ENCODE measurements at regions not wholly inside any gene's neighbourhood (a gene's known extent, or its start where the extent isn't known, plus 50 kb on each side); places are given as distances from the start of the nearest gene placed in this dataset.

GRCh38 chr6:153862139-153862538 lies 176.9 kb upstream of the OPRM1 start:
- no peak overlapping the region for H3K4me3 ChIP-seq (ENCODE audit: extremely low read depth in 1 of 4, insufficient read depth in 2 of 4, low read depth in 3 of 4, low read length in 4 of 4)
- DNase-seq (ENCODE audit: low read depth in 1 of 2, low spot score in 2 of 2) = no peak
- H3K9me3 ChIP-seq (ENCODE audit: insufficient read depth in 2 of 2, low read depth in 1 of 2, low read length in 1 of 2) = peaks cover 3 to 6% of the 10 kb centered on the region in 2 experiments; a peak in 3 of 4 replicates
- H3K18ac ChIP-seq (ENCODE audit: extremely low read depth, low read length) = no peak overlapping the region
- no peaks in the 10 kb centered on the region for H4K20me1 ChIP-seq (replicated peaks in 1 of 2; ENCODE audit: control insufficient read depth in 1 of 2, insufficient read depth in 2 of 2, low read length in 2 of 2)
- H3K23me2 ChIP-seq (ENCODE audit: low read depth, low read length) = no peaks in the 10 kb centered on the region; the same call in 1 of the 2 replicates
- POLR2A ChIA-PET (ENCODE audit: partially characterized antibody) = no interaction called here
- no peak overlapping the region for H2BK20ac ChIP-seq (ENCODE audit: low read length)
- H2BK12ac ChIP-seq (ENCODE audit: low read depth, low read length) = no peak overlapping the region
- no peak for FAIRE-seq
- H4K91ac ChIP-seq (replicated peaks; ENCODE audit: insufficient read length, low read length) = no peak overlapping the region
- no peak overlapping the region for H3K9ac ChIP-seq (replicated peaks in 1 of 4; ENCODE audit: extremely low read depth in 1 of 4, low read depth in 3 of 4, low read length in 3 of 4)
- no peak overlapping the region for H3K27ac ChIP-seq (ENCODE audit: low read depth, low read length)
- H2AK5ac ChIP-seq (ENCODE audit: low read depth, low read length) = no peak overlapping the region
- H2AFZ ChIP-seq (ENCODE audit: low read length) = no peak overlapping the region
- H3K79me1 ChIP-seq (ENCODE audit: low read depth, low read length) = no peaks in the 10 kb centered on the region
- H3K79me2 ChIP-seq (ENCODE audit: control insufficient read depth in 1 of 2, insufficient read depth in 2 of 2, low read length in 2 of 2) = no peaks in the 10 kb centered on the region
- H3K27me3 ChIP-seq (replicated peaks in 1 of 4; ENCODE audit: control insufficient read depth in 3 of 4, extremely low read depth in 1 of 4, insufficient read depth in 3 of 4, low read length in 3 of 4) = no peaks in the 10 kb centered on the region
- H4K8ac ChIP-seq (ENCODE audit: extremely low read depth, insufficient read depth, low read length) = no peak overlapping the region
- no peak overlapping the region for H2BK5ac ChIP-seq (ENCODE audit: low read depth, low read length)
- H3K4ac ChIP-seq (replicated peaks; ENCODE audit: insufficient read length, low read depth, low read length) = no peak overlapping the region
- H3K36me3 ChIP-seq (ENCODE audit: control insufficient read depth in 2 of 4, insufficient read depth in 4 of 4, low read length in 3 of 4) = peaks cover 0 to under 1% (median 0%) of the 10 kb centered on the region in 4 experiments; a peak in 1 of 8 replicates
- CTCF ChIA-PET (ENCODE audit: partially characterized antibody) = interaction anchor here (0.6 kb wide), 1 partner anchor 59 kb away, joined by 3 read pairs; no protein-coding TSS in a partner anchor
- H3K14ac ChIP-seq (ENCODE audit: insufficient read length) = no peak overlapping the region
- H2BK120ac ChIP-seq (replicated peaks; ENCODE audit: low read depth, low read length) = no peak overlapping the region
- H2BK15ac ChIP-seq (ENCODE audit: low read length) = no peak overlapping the region
- no peaks in the 10 kb centered on the region for H3K4me1 ChIP-seq (replicated peaks in 1 of 4; ENCODE audit: control insufficient read depth in 3 of 4, insufficient read depth in 4 of 4, low read length in 3 of 4)
- no peak overlapping the region for H4K5ac ChIP-seq (ENCODE audit: insufficient read length, low read depth, low read length)
- no peak overlapping the region for H3K4me2 ChIP-seq (ENCODE audit: insufficient read depth in 1 of 2, low read depth in 2 of 2, low read length in 2 of 2)
- H3K56ac ChIP-seq (replicated peaks; ENCODE audit: insufficient read length, low read depth, low read length) = no peak overlapping the region
- no peak overlapping the region for H3K23ac ChIP-seq (ENCODE audit: insufficient read length)
- TF ChIP-seq SAP30 (IDR thresholded peaks at IDR 0.05; ENCODE audit: insufficient read depth, insufficient replicate concordance, low read length) = no peak
- TF ChIP-seq POU5F1 (IDR thresholded peaks at IDR 0.05; ENCODE audit: low read depth, low read length) = no peak
- no peak for TF ChIP-seq RNF2 (IDR thresholded peaks at IDR 0.05; ENCODE audit: borderline replicate concordance, low read depth, low read length, missing control alignments, poor library complexity, severe bottlenecking)
- TF ChIP-seq CBX5 (IDR thresholded peaks at IDR 0.05; ENCODE audit: low read depth, low read length) = no peak
- no peak for TF ChIP-seq EZH2 (IDR thresholded peaks at IDR 0.05; ENCODE audit: low read depth, low read length, severe bottlenecking)
- TF ChIP-seq BACH1 (IDR thresholded peaks at IDR 0.05; ENCODE audit: low read length) = no peak
- TF ChIP-seq POLR2A (IDR thresholded peaks at IDR 0.05; ENCODE audit: control extremely low read depth in 1 of 2, low read depth in 2 of 2, low read length in 2 of 2) = no peak
- no peak for TF ChIP-seq PHF8 (conservative IDR thresholded peaks at IDR 0.05; ENCODE audit: low read depth, low read length)
- no peak for TF ChIP-seq GABPA (IDR thresholded peaks at IDR 0.05; ENCODE audit: borderline replicate concordance, insufficient read depth, low read length)
- TF ChIP-seq SRF (IDR thresholded peaks at IDR 0.05; ENCODE audit: low read depth, low read length) = no peak
- TF ChIP-seq KDM1A (IDR thresholded peaks at IDR 0.05; ENCODE audit: borderline replicate concordance, low read length) = no peak
- no peak for TF ChIP-seq ATF2 (IDR thresholded peaks at IDR 0.05; ENCODE audit: low read length)
- no peak for TF ChIP-seq RBBP5 (IDR thresholded peaks at IDR 0.05; ENCODE audit: borderline replicate concordance, low read depth, low read length)
